HepG2 (cell line): ENCODE measurements at regions not wholly inside any gene's neighbourhood (a gene's known extent, or its start where the extent isn't known, plus 50 kb on each side); places are given as distances from the start of the nearest gene placed in this dataset.

Source experiments
- AFF4 ChIP-seq: sonication (generic); formaldehyde crosslinking; IDR thresholded peaks from 2 replicates; pipeline ENCODE4 v1.4.0; 2020; ENCODE audit warnings: missing genetic modification reagents
- MYC ChIP-seq: sonication (generic); formaldehyde crosslinking; IDR thresholded peaks from 2 replicates; pipeline ENCODE4 v1.9.0; 2021; ENCODE audit warnings: missing genetic modification reagents, borderline replicate concordance
- PHF20 ChIP-seq: sonication (generic); formaldehyde crosslinking; IDR thresholded peaks from 2 replicates; pipeline ENCODE4 v1.5.0; 2020; ENCODE audit warnings: mild to moderate bottlenecking, missing genetic modification reagents
- RBAK ChIP-seq: sonication (generic); formaldehyde crosslinking; IDR thresholded peaks from 2 replicates; pipeline ENCODE4 v1.5.1; 2020; ENCODE audit warnings: mild to moderate bottlenecking, missing genetic modification reagents
- RFX5 ChIP-seq: IDR thresholded peaks from 2 replicates; pipeline ENCODE4 v1.6.1; 2011; ENCODE audit warnings: low read depth, low read length, improper control_type of control experiment
- ZHX1 ChIP-seq: sonication (generic); formaldehyde crosslinking; IDR thresholded peaks from 2 replicates; pipeline ENCODE4 v1.8.1; 2022; ENCODE audit warnings: low read depth, mild to moderate bottlenecking, missing genetic modification reagents
- ZNF841 ChIP-seq: sonication (generic); formaldehyde crosslinking; IDR thresholded peaks from 2 replicates; pipeline ENCODE4 v1.8.1; 2023; ENCODE audit warnings: missing genetic modification reagents, borderline replicate concordance
- TF ChIP-seq, protein P1 (sequence below): sonication (generic); formaldehyde crosslinking; IDR thresholded peaks from 2 replicates; pipeline ENCODE4 v1.5.0; 2020; ENCODE audit warnings: mild to moderate bottlenecking, missing genetic modification reagents, moderate library complexity
- TF ChIP-seq, protein P2 (sequence below): conservative IDR thresholded peaks from 2 replicates; pipeline ENCODE4 v1.6.1; 2018; ENCODE audit warnings: missing genetic modification reagents

DNA sequence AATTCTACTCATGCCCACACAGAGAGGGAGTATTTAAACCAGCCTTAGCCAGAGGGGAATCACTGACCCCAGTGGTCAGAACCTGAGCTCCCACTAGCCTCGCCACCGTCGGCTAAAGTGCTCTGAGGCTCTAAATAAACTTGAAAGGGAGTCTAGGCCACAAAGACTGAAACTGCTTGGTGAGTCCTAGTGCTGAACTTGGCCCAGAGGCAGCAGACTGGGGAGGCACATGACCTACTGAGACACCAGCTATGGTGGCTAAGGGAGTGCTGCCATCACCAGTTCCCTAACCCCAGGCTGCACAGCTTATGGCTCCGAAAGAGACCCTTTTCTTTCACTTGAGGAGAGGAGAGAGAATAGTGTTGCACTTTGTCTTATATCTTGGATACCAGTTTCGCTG lies 1542.8 kb downstream of the KCNT2 start:
- TF ChIP-seq RBAK (CRISPR knock-in tag) = no peak
- TF ChIP-seq, protein P1, sequence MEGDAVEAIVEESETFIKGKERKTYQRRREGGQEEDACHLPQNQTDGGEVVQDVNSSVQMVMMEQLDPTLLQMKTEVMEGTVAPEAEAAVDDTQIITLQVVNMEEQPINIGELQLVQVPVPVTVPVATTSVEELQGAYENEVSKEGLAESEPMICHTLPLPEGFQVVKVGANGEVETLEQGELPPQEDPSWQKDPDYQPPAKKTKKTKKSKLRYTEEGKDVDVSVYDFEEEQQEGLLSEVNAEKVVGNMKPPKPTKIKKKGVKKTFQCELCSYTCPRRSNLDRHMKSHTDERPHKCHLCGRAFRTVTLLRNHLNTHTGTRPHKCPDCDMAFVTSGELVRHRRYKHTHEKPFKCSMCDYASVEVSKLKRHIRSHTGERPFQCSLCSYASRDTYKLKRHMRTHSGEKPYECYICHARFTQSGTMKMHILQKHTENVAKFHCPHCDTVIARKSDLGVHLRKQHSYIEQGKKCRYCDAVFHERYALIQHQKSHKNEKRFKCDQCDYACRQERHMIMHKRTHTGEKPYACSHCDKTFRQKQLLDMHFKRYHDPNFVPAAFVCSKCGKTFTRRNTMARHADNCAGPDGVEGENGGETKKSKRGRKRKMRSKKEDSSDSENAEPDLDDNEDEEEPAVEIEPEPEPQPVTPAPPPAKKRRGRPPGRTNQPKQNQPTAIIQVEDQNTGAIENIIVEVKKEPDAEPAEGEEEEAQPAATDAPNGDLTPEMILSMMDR (CRISPR knock-in tag) = no peak
- no peak for TF ChIP-seq MYC (CRISPR knock-in tag)
- no peak for TF ChIP-seq RFX5
- TF ChIP-seq ZNF841 (CRISPR knock-in tag) = no peak
- TF ChIP-seq AFF4 (CRISPR knock-in tag) = no peak
- TF ChIP-seq, protein P2, sequence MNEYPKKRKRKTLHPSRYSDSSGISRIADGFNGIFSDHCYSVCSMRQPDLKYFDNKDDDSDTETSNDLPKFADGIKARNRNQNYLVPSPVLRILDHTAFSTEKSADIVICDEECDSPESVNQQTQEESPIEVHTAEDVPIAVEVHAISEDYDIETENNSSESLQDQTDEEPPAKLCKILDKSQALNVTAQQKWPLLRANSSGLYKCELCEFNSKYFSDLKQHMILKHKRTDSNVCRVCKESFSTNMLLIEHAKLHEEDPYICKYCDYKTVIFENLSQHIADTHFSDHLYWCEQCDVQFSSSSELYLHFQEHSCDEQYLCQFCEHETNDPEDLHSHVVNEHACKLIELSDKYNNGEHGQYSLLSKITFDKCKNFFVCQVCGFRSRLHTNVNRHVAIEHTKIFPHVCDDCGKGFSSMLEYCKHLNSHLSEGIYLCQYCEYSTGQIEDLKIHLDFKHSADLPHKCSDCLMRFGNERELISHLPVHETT (CRISPR knock-in tag) = no peak
- TF ChIP-seq ZHX1 (CRISPR knock-in tag) = no peak
- TF ChIP-seq PHF20 (CRISPR knock-in tag) = no peak
